ENCODE measurements at regions not wholly inside any gene's neighbourhood (a gene's known extent, or its start where the extent isn't known, plus 50 kb on each side); places are given as distances from the start of the nearest gene placed in this dataset.

- TF ChIP-seq POLR2AphosphoS5 (IDR thresholded peaks at IDR 0.05), result no peak
- no peak for TF ChIP-seq CTCF (IDR thresholded peaks at IDR 0.05; ENCODE audit: poor library complexity, severe bottlenecking)
- TF ChIP-seq REST (IDR thresholded peaks at IDR 0.05; ENCODE audit: borderline replicate concordance), result no peak
Measured at GRCh38 chr16:85276721-85277120, 164.4 kb upstream of the CIBAR2 start.
